ENCODE measurements at regions not wholly inside any gene's neighbourhood (a gene's known extent, or its start where the extent isn't known, plus 50 kb on each side); places are given as distances from the start of the nearest gene placed in this dataset.
A peak's percentile ranks its signal among the peaks of the same experiment; 100 is the strongest.

DNA sequence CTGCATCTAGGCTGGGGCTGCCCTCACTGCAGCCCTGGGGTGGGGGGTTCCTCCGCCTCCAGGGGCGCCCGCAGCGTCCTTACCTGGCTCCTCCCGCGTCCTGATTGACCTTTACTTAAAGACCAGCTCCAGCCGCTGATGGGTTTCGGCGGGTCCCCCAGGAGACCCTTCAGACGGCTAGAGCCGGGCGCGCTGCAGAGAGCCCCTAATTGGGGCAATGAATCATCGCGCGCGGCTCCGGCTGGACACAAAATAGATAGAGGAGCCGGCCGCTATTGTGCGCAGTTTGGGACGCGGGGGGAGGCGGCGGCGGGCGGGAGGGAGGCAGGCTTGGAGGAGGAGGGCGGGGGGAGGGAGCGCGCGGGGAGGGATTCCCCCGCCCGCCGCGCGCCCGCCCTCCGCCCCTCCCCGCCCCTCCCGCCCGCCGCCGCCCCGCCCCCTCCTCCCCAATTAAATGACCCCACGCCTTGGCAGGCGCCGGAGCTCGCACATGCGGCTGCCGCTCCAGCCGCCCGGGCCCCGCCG is 56.5 kb upstream of the CIBAR2 start (continued):
- TF ChIP-seq, protein P1, sequence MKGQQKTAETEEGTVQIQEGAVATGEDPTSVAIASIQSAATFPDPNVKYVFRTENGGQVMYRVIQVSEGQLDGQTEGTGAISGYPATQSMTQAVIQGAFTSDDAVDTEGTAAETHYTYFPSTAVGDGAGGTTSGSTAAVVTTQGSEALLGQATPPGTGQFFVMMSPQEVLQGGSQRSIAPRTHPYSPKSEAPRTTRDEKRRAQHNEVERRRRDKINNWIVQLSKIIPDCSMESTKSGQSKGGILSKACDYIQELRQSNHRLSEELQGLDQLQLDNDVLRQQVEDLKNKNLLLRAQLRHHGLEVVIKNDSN (IDR thresholded peaks at IDR 0.05; ENCODE audit: borderline replicate concordance, low read depth) = no peak
- TF ChIP-seq, protein P2, sequence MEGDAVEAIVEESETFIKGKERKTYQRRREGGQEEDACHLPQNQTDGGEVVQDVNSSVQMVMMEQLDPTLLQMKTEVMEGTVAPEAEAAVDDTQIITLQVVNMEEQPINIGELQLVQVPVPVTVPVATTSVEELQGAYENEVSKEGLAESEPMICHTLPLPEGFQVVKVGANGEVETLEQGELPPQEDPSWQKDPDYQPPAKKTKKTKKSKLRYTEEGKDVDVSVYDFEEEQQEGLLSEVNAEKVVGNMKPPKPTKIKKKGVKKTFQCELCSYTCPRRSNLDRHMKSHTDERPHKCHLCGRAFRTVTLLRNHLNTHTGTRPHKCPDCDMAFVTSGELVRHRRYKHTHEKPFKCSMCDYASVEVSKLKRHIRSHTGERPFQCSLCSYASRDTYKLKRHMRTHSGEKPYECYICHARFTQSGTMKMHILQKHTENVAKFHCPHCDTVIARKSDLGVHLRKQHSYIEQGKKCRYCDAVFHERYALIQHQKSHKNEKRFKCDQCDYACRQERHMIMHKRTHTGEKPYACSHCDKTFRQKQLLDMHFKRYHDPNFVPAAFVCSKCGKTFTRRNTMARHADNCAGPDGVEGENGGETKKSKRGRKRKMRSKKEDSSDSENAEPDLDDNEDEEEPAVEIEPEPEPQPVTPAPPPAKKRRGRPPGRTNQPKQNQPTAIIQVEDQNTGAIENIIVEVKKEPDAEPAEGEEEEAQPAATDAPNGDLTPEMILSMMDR (IDR thresholded peaks at IDR 0.05) = no peak
- TF ChIP-seq RFX5 (IDR thresholded peaks at IDR 0.05; ENCODE audit: low read length) = no peak

DNA sequence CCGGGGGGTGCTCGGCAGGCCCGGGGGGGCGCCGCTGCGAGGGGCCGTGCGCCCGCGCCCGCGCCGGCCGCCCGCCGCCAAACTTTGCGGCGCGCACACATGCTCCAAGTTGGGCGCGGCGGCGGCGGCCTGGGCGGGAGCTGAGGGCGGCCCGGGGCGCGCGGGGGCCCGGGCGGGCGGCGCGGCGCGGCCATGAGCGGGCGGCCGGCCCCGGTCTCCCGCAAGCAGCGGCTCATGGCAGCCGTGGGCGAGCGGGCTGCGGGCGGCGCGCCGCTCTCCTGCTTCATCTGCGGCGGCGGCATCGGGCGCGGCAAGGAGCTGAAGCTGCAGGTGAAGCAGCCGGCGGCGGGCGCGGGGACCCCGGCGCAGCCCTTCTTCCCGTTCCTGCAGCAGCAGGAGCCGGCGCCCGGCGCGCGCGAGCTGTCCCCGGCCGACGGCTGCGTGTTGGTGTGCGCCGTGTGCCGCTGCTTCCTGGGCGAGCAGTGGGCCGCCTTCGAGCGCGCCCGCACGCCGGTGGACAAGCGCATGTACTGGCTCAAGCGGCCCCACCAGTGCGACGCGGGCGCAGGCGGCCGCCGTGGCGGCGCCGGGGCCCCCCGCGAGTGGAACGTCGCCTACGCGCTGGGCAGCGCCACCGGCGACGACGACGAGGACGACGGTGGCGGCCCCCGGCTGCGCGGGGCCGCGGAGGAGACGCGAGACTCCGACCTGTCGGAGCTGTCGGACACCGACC is 57.2 kb upstream of the CIBAR2 start:
- ChIA-PET CTCF (interaction anchor here (0.7 to 7.7 kb wide), 8 partner anchors 10 to 148 kb away, joined by 3 to 122 read pairs (median 8); no protein-coding TSS in a partner anchor), POLR2A (interaction anchor here (0.6 to 1.0 kb wide), 3 partner anchors 11 to 50 kb away, joined by 3 to 4 read pairs (median 3); no protein-coding TSS in a partner anchor)
- H4K20me1 ChIP-seq (ENCODE audit: insufficient read depth) = no peaks in the 10 kb centered on the region
- H3K9me2 ChIP-seq = no peaks in the 10 kb centered on the region
- peak overlapping the region; percentile 49 to 58; a peak in 3 of 4 replicates for H3K4me3 ChIP-seq (ENCODE audit: low read depth in 2 of 2, low read length in 1 of 2)
- H3K4me2 ChIP-seq = peak overlapping the region; percentile 93; the same call in 1 of the 2 replicates
- no peaks in the 10 kb centered on the region for H3K27me3 ChIP-seq (ENCODE audit: insufficient read depth)
- peaks cover 25% of the 10 kb centered on the region for H3F3A ChIP-seq (replicated peaks; ENCODE audit: insufficient read depth)
- no peaks in the 10 kb centered on the region for H3K9me3 ChIP-seq
- WGBS (ENCODE audit: low lambda C conversion rate) = no CpG with 5 or more reads among the region's 125 CpGs
- TF ChIP-seq FOXJ3 (CRISPR knock-in tag; IDR thresholded peaks at IDR 0.05) (no peak), MXI1 (IDR thresholded peaks at IDR 0.05; ENCODE audit: low read depth, low read length) (peak; percentile 44; the same call in 1 of the 2 replicates)
- TF ChIP-seq, protein P1 (IDR thresholded peaks at IDR 0.05; ENCODE audit: borderline replicate concordance, low read depth) = no peak
- DNase-seq = peak; percentile 70
- peak overlapping the region in 1 of 2 experiments; percentile 64; a peak in 2 of 4 replicates for H3K27ac ChIP-seq (ENCODE audit: low read depth in 2 of 2, low read length in 1 of 2)
- H2AFZ ChIP-seq (ENCODE audit: low read depth) = no peak overlapping the region
- peaks cover 38% of the 10 kb centered on the region; the same call in 1 of the 2 replicates for H3K79me2 ChIP-seq (ENCODE audit: insufficient read depth)
- no peaks in the 10 kb centered on the region for H3K36me3 ChIP-seq (replicated peaks in 1 of 2; ENCODE audit: control insufficient read depth in 1 of 2, insufficient read depth in 2 of 2, low read length in 1 of 2)
- H3K9ac ChIP-seq = no peak overlapping the region
- H3K4me1 ChIP-seq (ENCODE audit: control insufficient read depth in 1 of 2, insufficient read depth in 2 of 2, low read depth in 1 of 2, low read length in 1 of 2) = peaks cover 17 to 58% of the 10 kb centered on the region in 2 experiments

DNA sequence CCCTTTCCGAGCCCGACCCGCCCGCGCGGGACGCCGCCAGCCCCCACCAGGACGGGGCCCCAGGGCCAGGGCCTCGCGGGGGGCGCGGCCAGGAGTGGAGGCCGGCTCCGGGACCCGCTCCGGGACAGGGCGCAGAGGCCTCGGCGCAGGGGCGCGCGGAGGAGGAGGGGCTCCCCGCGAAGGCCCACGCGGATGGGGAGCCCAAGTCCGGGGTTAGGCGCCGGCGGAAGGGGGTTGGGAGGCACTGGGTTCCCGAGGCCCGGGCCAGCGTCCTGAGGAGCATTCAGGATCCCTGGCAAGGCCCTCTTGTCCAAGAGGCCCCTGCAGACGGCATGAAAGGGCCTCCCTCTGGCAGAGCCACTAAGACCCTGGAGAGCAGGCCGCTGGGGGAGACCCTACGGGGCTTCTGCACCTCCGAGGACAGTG is 57.8 kb upstream of the CIBAR2 start:
- peak; percentile 52 for DNase-seq
- peaks cover 25% of the 10 kb centered on the region for H3F3A ChIP-seq (replicated peaks; ENCODE audit: insufficient read depth)
- H3K36me3 ChIP-seq (replicated peaks in 1 of 2; ENCODE audit: control insufficient read depth in 1 of 2, insufficient read depth in 2 of 2, low read length in 1 of 2) = no peaks in the 10 kb centered on the region
- WGBS (ENCODE audit: low lambda C conversion rate) = 63% methylated on average over 8 of the region's 38 CpGs
- H3K4me2 ChIP-seq = peak overlapping the region; percentile 93; the same call in 1 of the 2 replicates
- H3K9me2 ChIP-seq = no peaks in the 10 kb centered on the region
- ChIA-PET POLR2A (interaction anchor here (0.9 to 1.1 kb wide), 3 partner anchors 10 to 33 kb away, joined by 3 to 4 read pairs (median 4); no protein-coding TSS in a partner anchor), CTCF (interaction anchor here (1.4 to 7.7 kb wide), 6 partner anchors 48 to 83 kb away, joined by 4 to 122 read pairs (median 26); no protein-coding TSS in a partner anchor)
- peaks cover 23 to 59% of the 10 kb centered on the region in 2 experiments for H3K4me1 ChIP-seq (ENCODE audit: control insufficient read depth in 1 of 2, insufficient read depth in 2 of 2, low read depth in 1 of 2, low read length in 1 of 2)
- H3K27me3 ChIP-seq (ENCODE audit: insufficient read depth) = no peaks in the 10 kb centered on the region
- peak overlapping the region; percentile 49 to 58; a peak in 3 of 4 replicates for H3K4me3 ChIP-seq (ENCODE audit: low read depth in 2 of 2, low read length in 1 of 2)
- H3K27ac ChIP-seq (ENCODE audit: low read depth in 2 of 2, low read length in 1 of 2) = peak overlapping the region in 1 of 2 experiments; percentile 64; a peak in 1 of 4 replicates
- peaks cover 44% of the 10 kb centered on the region; the same call in 1 of the 2 replicates for H3K79me2 ChIP-seq (ENCODE audit: insufficient read depth)
- H4K20me1 ChIP-seq (ENCODE audit: insufficient read depth) = no peaks in the 10 kb centered on the region
- H3K9me3 ChIP-seq = no peaks in the 10 kb centered on the region
- H2AFZ ChIP-seq (ENCODE audit: low read depth) = no peak overlapping the region
- H3K9ac ChIP-seq = no peak overlapping the region
- TF ChIP-seq EZH2phosphoT487 (IDR thresholded peaks at IDR 0.05; ENCODE audit: borderline replicate concordance, low read depth) (no peak), SMC3 (IDR thresholded peaks at IDR 0.05; ENCODE audit: low read depth, low read length) (no peak), EP300 (IDR thresholded peaks at IDR 0.05; ENCODE audit: borderline replicate concordance in 1 of 2, low read depth in 1 of 2, low read length in 1 of 2) (no peak), CHD2 (IDR thresholded peaks at IDR 0.05; ENCODE audit: low read length, partially characterized antibody) (no peak), MXI1 (IDR thresholded peaks at IDR 0.05; ENCODE audit: low read depth, low read length) (no peak), YY1 (IDR thresholded peaks at IDR 0.05; ENCODE audit: low read depth) (no peak), NRF1 (IDR thresholded peaks at IDR 0.05; ENCODE audit: low read depth, low read length) (no peak), FOXM1 (IDR thresholded peaks at IDR 0.05; ENCODE audit: low read depth) (no peak)
- TF ChIP-seq, protein P3, sequence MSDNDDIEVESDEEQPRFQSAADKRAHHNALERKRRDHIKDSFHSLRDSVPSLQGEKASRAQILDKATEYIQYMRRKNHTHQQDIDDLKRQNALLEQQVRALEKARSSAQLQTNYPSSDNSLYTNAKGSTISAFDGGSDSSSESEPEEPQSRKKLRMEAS (IDR thresholded peaks at IDR 0.05; ENCODE audit: low read depth) = no peak
- TF ChIP-seq, protein P4, sequence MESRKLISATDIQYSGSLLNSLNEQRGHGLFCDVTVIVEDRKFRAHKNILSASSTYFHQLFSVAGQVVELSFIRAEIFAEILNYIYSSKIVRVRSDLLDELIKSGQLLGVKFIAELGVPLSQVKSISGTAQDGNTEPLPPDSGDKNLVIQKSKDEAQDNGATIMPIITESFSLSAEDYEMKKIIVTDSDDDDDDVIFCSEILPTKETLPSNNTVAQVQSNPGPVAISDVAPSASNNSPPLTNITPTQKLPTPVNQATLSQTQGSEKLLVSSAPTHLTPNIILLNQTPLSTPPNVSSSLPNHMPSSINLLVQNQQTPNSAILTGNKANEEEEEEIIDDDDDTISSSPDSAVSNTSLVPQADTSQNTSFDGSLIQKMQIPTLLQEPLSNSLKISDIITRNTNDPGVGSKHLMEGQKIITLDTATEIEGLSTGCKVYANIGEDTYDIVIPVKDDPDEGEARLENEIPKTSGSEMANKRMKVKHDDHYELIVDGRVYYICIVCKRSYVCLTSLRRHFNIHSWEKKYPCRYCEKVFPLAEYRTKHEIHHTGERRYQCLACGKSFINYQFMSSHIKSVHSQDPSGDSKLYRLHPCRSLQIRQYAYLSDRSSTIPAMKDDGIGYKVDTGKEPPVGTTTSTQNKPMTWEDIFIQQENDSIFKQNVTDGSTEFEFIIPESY (IDR thresholded peaks at IDR 0.05; ENCODE audit: borderline replicate concordance, low read depth) = no peak
- TF ChIP-seq, protein P5, sequence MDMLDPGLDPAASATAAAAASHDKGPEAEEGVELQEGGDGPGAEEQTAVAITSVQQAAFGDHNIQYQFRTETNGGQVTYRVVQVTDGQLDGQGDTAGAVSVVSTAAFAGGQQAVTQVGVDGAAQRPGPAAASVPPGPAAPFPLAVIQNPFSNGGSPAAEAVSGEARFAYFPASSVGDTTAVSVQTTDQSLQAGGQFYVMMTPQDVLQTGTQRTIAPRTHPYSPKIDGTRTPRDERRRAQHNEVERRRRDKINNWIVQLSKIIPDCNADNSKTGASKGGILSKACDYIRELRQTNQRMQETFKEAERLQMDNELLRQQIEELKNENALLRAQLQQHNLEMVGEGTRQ (IDR thresholded peaks at IDR 0.05; ENCODE audit: borderline replicate concordance, low read depth, low read length) = no peak
